DMS114 treated with DMSO at 0.1 percent for 48 hours (cell line): ENCODE measurements at regions not wholly inside any gene's neighbourhood (a gene's known extent, or its start where the extent isn't known, plus 50 kb on each side); places are given as distances from the start of the nearest gene placed in this dataset.
"Not testable (repeated sequence)": the region's sequence is repeated elsewhere in the genome, so short reads cannot be mapped to it uniquely, and the experiment has no call there.

Experiments
- DNase-seq: peaks from one replicate; lab custom pipeline; 2025; ENCODE audit not compliant: unreplicated experiment; lab: John Stamatoyannopoulos, UW

GRCh38 chr14:105675433-105675832 is 149.1 kb downstream of the TMEM121 start:
- not testable (repeated sequence) for DNase-seq

GRCh38 chr14:105675905-105676670 is 149.7 kb downstream of the TMEM121 start:
- not testable (repeated sequence) for DNase-seq

- not testable (repeated sequence) for DNase-seq
These were observed 151.7 kb downstream of the TMEM121 start for GRCh38 chr14:105678057-105678456.

- DNase-seq: not testable (repeated sequence)
These were observed 152.9 kb downstream of the TMEM121 start for GRCh38 chr14:105678996-105679958.

- DNase-seq: not testable (repeated sequence)
These were observed 153.8 kb downstream of the TMEM121 start for GRCh38 chr14:105679959-105680735.

- DNase-seq: not testable (repeated sequence)
These were observed 154.3 kb downstream of the TMEM121 start for GRCh38 chr14:105680736-105681098.

GRCh38 chr14:105681606-105682185 is 155.3 kb downstream of the TMEM121 start:
- DNase-seq: not testable (repeated sequence)

GRCh38 chr14:105682442-105682841 is 156.1 kb downstream of the TMEM121 start:
- not testable (repeated sequence) for DNase-seq

GRCh38 chr14:105682956-105683570 is 156.7 kb downstream of the TMEM121 start:
- no peak for DNase-seq

- not testable (repeated sequence) for DNase-seq
These were observed 157.7 kb downstream of the TMEM121 start for GRCh38 chr14:105684056-105684455.

- DNase-seq: not testable (repeated sequence)
These were observed 158.2 kb downstream of the TMEM121 start for GRCh38 chr14:105684597-105684996.

- no peak for DNase-seq
These were observed 158.6 kb downstream of the TMEM121 start for GRCh38 chr14:105685003-105685402.

- not testable (repeated sequence) for DNase-seq
These were observed 159.2 kb downstream of the TMEM121 start for GRCh38 chr14:105685605-105686004.

GRCh38 chr14:105686050-105686449 is 159.7 kb downstream of the TMEM121 start:
- DNase-seq: not testable (repeated sequence)

- DNase-seq: not testable (repeated sequence)
These were observed 160.2 kb downstream of the TMEM121 start for GRCh38 chr14:105686462-105687170.

- DNase-seq: not testable (repeated sequence)
These were observed 161.0 kb downstream of the TMEM121 start for GRCh38 chr14:105687171-105688022.

GRCh38 chr14:105688023-105688351 is 161.6 kb downstream of the TMEM121 start:
- not testable (repeated sequence) for DNase-seq

- DNase-seq: not testable (repeated sequence)
These were observed 162.4 kb downstream of the TMEM121 start for GRCh38 chr14:105688664-105689221.
